ENCODE measurements at regions not wholly inside any gene's neighbourhood (a gene's known extent, or its start where the extent isn't known, plus 50 kb on each side); places are given as distances from the start of the nearest gene placed in this dataset.

DNA sequence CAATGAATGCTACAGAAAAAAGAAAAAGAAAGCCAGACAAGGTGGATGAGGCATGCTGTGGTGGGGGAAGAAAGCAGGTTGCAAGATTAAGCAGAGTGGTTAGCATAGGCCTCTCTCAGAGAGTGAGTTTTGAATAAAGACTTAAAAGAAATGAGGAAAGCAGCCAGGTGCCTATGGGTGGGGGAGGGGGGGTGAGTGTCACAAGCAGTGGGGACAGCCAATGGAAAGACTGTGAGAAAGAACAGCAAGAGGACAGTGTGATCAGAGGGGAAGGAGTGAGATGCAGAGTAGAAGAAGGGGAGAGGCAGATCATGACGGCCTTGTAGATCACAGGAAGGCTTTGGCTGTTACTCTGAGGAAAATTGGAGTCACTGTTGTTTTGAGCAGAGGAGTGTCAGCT, 162.5 kb downstream of the SOX3 start:
- no peaks in the 10 kb centered on the region for H3K4me1 ChIP-seq (ENCODE audit: insufficient read depth)
- no peak overlapping the region for H2AFZ ChIP-seq

DNA sequence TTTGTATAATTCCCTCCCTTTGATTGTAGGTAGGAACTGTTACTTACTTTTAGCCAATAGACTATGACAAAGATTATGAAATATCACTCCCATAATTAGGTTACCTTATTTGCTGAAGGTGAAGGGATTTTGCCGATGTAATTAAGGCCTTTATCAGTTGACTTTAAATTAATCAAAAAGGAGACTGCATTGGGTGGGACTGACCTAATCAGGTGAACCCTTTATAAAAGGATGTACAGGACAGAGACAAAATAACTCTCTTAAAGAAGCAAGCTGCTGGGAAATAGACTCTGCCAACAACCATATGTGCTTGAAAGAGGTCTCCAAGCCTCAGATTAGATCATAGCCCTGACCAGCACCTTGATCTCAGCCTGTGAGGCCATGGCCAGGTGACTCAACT, 167.6 kb downstream of the SOX3 start:
- H4K20me1 ChIP-seq (ENCODE audit: insufficient read depth, poor library complexity, severe bottlenecking): no peaks in the 10 kb centered on the region
- H3K4me3 ChIP-seq: no peak overlapping the region
- H3K27ac ChIP-seq: no peak overlapping the region
- no peak overlapping the region for H3K4me2 ChIP-seq
- no peaks in the 10 kb centered on the region for H3K4me1 ChIP-seq (ENCODE audit: insufficient read depth)
- TF ChIP-seq, protein P1, sequence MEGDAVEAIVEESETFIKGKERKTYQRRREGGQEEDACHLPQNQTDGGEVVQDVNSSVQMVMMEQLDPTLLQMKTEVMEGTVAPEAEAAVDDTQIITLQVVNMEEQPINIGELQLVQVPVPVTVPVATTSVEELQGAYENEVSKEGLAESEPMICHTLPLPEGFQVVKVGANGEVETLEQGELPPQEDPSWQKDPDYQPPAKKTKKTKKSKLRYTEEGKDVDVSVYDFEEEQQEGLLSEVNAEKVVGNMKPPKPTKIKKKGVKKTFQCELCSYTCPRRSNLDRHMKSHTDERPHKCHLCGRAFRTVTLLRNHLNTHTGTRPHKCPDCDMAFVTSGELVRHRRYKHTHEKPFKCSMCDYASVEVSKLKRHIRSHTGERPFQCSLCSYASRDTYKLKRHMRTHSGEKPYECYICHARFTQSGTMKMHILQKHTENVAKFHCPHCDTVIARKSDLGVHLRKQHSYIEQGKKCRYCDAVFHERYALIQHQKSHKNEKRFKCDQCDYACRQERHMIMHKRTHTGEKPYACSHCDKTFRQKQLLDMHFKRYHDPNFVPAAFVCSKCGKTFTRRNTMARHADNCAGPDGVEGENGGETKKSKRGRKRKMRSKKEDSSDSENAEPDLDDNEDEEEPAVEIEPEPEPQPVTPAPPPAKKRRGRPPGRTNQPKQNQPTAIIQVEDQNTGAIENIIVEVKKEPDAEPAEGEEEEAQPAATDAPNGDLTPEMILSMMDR (IDR thresholded peaks at IDR 0.05; ENCODE audit: poor library complexity): no peak
- TF ChIP-seq EZH2 (IDR thresholded peaks at IDR 0.05; ENCODE audit: borderline replicate concordance) (no peak), EZH2phosphoT487 (IDR thresholded peaks at IDR 0.05; ENCODE audit: low read depth, severe bottlenecking, unreplicated experiment) (no peak)
- H3K9me3 ChIP-seq (ENCODE audit: low read depth): no peaks in the 10 kb centered on the region
- no peaks in the 10 kb centered on the region for H3K9me2 ChIP-seq (replicated peaks; ENCODE audit: insufficient read depth)
- DNase-seq (ENCODE audit: low spot score): no peak
- H3K79me2 ChIP-seq: no peaks in the 10 kb centered on the region
- H3K27me3 ChIP-seq: no peaks in the 10 kb centered on the region
- no peak overlapping the region for H2AFZ ChIP-seq
- WGBS (ENCODE audit: low lambda C conversion rate, missing lambda C conversion rate): 100% methylated on average over 1 of the region's 1 CpG
- no peaks in the 10 kb centered on the region for H3K36me3 ChIP-seq (replicated peaks; ENCODE audit: insufficient read depth, low read depth)

More for the DNA sequence above, 162.5 kb downstream of the SOX3 start:
- H3K4me2 ChIP-seq: no peak overlapping the region
- no peaks in the 10 kb centered on the region for H3K9me3 ChIP-seq (ENCODE audit: low read depth)
- no peaks in the 10 kb centered on the region for H3K36me3 ChIP-seq (replicated peaks; ENCODE audit: insufficient read depth, low read depth)
- no peak overlapping the region for H3K4me3 ChIP-seq
- H3K27me3 ChIP-seq: no peaks in the 10 kb centered on the region
- 64% methylated on average over 1 of the region's 1 CpG for WGBS (ENCODE audit: low lambda C conversion rate, missing lambda C conversion rate)
- H3K9me2 ChIP-seq (replicated peaks; ENCODE audit: insufficient read depth): no peaks in the 10 kb centered on the region
- H4K20me1 ChIP-seq (ENCODE audit: insufficient read depth, poor library complexity, severe bottlenecking): no peaks in the 10 kb centered on the region
- no peaks in the 10 kb centered on the region for H3K79me2 ChIP-seq
- TF ChIP-seq EZH2 (IDR thresholded peaks at IDR 0.05; ENCODE audit: borderline replicate concordance): no peak
- TF ChIP-seq, protein P1 (IDR thresholded peaks at IDR 0.05; ENCODE audit: poor library complexity): no peak
- TF ChIP-seq EZH2phosphoT487 (IDR thresholded peaks at IDR 0.05; ENCODE audit: low read depth, severe bottlenecking, unreplicated experiment): no peak
- H3K27ac ChIP-seq: no peak overlapping the region
- no peak for DNase-seq (ENCODE audit: low spot score)

- TF ChIP-seq EZH2 (IDR thresholded peaks at IDR 0.05; ENCODE audit: borderline replicate concordance) (no peak), EZH2phosphoT487 (IDR thresholded peaks at IDR 0.05; ENCODE audit: low read depth, severe bottlenecking, unreplicated experiment) (no peak)
- TF ChIP-seq, protein P1 (IDR thresholded peaks at IDR 0.05; ENCODE audit: poor library complexity): no peak
- H3K9me2 ChIP-seq (replicated peaks; ENCODE audit: insufficient read depth): no peaks in the 10 kb centered on the region
- H3K27me3 ChIP-seq: no peaks in the 10 kb centered on the region
- H3K36me3 ChIP-seq (replicated peaks; ENCODE audit: insufficient read depth, low read depth): no peaks in the 10 kb centered on the region
- H3K4me3 ChIP-seq: no peak overlapping the region
- H3K4me2 ChIP-seq: no peak overlapping the region
- DNase-seq (ENCODE audit: low spot score): no peak
- H3K9me3 ChIP-seq (ENCODE audit: low read depth): no peaks in the 10 kb centered on the region
- 84% methylated on average over 4 of the region's 4 CpGs for WGBS (ENCODE audit: low lambda C conversion rate, missing lambda C conversion rate)
- no peak overlapping the region for H3K27ac ChIP-seq
- no peaks in the 10 kb centered on the region for H3K4me1 ChIP-seq (ENCODE audit: insufficient read depth)
- H2AFZ ChIP-seq: no peak overlapping the region
- no peaks in the 10 kb centered on the region for H3K79me2 ChIP-seq
- H4K20me1 ChIP-seq (ENCODE audit: insufficient read depth, poor library complexity, severe bottlenecking): no peaks in the 10 kb centered on the region
Measured at GRCh38 chrX:140318296-140318695, 186.6 kb downstream of the SOX3 start.

DNA sequence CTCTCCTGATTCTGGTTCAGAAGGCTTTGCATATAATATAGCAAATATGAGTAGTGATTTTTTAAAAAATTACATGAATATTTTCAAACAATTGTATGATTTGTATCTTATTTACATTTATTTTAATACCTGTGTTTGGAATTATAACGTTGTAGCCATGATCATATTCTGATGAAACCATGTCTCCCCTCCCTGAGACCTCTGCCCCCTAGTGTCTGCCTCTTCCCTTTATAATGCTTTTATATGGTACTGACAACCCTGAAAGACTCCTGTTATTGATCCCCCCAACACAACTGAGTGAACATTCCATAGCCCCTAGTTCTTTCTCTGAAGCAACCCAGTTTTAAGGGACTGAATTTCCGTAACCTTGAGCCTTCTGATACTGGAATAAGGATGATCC, 187.4 kb downstream of the SOX3 start:
- H3K4me3 ChIP-seq: no peak overlapping the region
- no peaks in the 10 kb centered on the region for H3K9me2 ChIP-seq (replicated peaks; ENCODE audit: insufficient read depth)
- DNase-seq (ENCODE audit: low spot score): no peak
- no peaks in the 10 kb centered on the region for H3K79me2 ChIP-seq
- no peaks in the 10 kb centered on the region for H4K20me1 ChIP-seq (ENCODE audit: insufficient read depth, poor library complexity, severe bottlenecking)
- H3K27me3 ChIP-seq: no peaks in the 10 kb centered on the region
- no peak overlapping the region for H3K27ac ChIP-seq
- WGBS (ENCODE audit: low lambda C conversion rate, missing lambda C conversion rate): 54% methylated on average over 2 of the region's 2 CpGs
- no peaks in the 10 kb centered on the region for H3K4me1 ChIP-seq (ENCODE audit: insufficient read depth)
- no peak overlapping the region for H2AFZ ChIP-seq
- no peak for TF ChIP-seq EZH2 (IDR thresholded peaks at IDR 0.05; ENCODE audit: borderline replicate concordance)
- TF ChIP-seq EZH2phosphoT487 (IDR thresholded peaks at IDR 0.05; ENCODE audit: low read depth, severe bottlenecking, unreplicated experiment): no peak
- no peak overlapping the region for H3K4me2 ChIP-seq
- H3K36me3 ChIP-seq (replicated peaks; ENCODE audit: insufficient read depth, low read depth): no peaks in the 10 kb centered on the region
- no peaks in the 10 kb centered on the region for H3K9me3 ChIP-seq (ENCODE audit: low read depth)
